Fibroblast of upper back skin (primary cell): ENCODE measurements at regions not wholly inside any gene's neighbourhood (a gene's known extent, or its start where the extent isn't known, plus 50 kb on each side); places are given as distances from the start of the nearest gene placed in this dataset.

ENCODE experiments used
- DNase-seq: peaks from one replicate; pipeline ENCODE4 v3.0.0-alpha.2; 2013

GRCh38 chrX:2607113-2607512 lies 84.0 kb upstream of the CD99 start:
- DNase-seq: no peak

- no peak for DNase-seq
Measured at GRCh38 chrX:2600564-2600963, 90.5 kb upstream of the CD99 start.

GRCh38 chrX:2596555-2597255 lies 94.4 kb upstream of the CD99 start:
- DNase-seq: no peak

GRCh38 chrX:2596045-2596444 lies 95.0 kb upstream of the CD99 start:
- no peak for DNase-seq

GRCh38 chrX:2595258-2595657 lies 94.5 kb upstream of the DHRSX start:
- DNase-seq: peak; percentile 64

- no peak for DNase-seq
Measured at GRCh38 chrX:2594491-2594890, 93.7 kb upstream of the DHRSX start.

GRCh38 chrX:2592279-2592678 lies 91.5 kb upstream of the DHRSX start:
- no peak for DNase-seq

- peak; percentile 13 for DNase-seq
Measured at GRCh38 chrX:2589186-2590020, 88.6 kb upstream of the DHRSX start.

GRCh38 chrX:2588049-2588448 lies 87.3 kb upstream of the DHRSX start:
- no peak for DNase-seq

- no peak for DNase-seq
Measured at GRCh38 chrX:2587146-2587545, 86.4 kb upstream of the DHRSX start.

- no peak for DNase-seq
Measured at GRCh38 chrX:2585158-2585470, 84.3 kb upstream of the DHRSX start.

- DNase-seq: no peak
Measured at GRCh38 chrX:2584251-2585157, 83.7 kb upstream of the DHRSX start.

- DNase-seq: no peak
Measured at GRCh38 chrX:2583194-2584162, 82.7 kb upstream of the DHRSX start.

- no peak for DNase-seq
Measured at GRCh38 chrX:2582667-2583066, 81.9 kb upstream of the DHRSX start.

GRCh38 chrX:2581296-2581695 lies 80.5 kb upstream of the DHRSX start:
- DNase-seq: no peak

- no peak for DNase-seq
Measured at GRCh38 chrX:2578864-2579263, 78.1 kb upstream of the DHRSX start.

GRCh38 chrX:2577844-2578466 lies 77.2 kb upstream of the DHRSX start:
- DNase-seq: peak; percentile 53

- no peak for DNase-seq
Measured at GRCh38 chrX:2576793-2577192, 76.0 kb upstream of the DHRSX start.

- no peak for DNase-seq
Measured at GRCh38 chrX:2574271-2574670, 73.5 kb upstream of the DHRSX start.

- DNase-seq: no peak
Measured at GRCh38 chrX:2572740-2573139, 72.0 kb upstream of the DHRSX start.

GRCh38 chrX:2568125-2568524 lies 67.3 kb upstream of the DHRSX start:
- DNase-seq: no peak

- no peak for DNase-seq
Measured at GRCh38 chrX:2566055-2566454, 65.3 kb upstream of the DHRSX start.
